Smooth muscle cell (in vitro differentiated cells): ENCODE measurements at regions not wholly inside any gene's neighbourhood (a gene's known extent, or its start where the extent isn't known, plus 50 kb on each side); places are given as distances from the start of the nearest gene placed in this dataset.

ENCODE experiments used
- DNase-seq: peaks from one replicate; lab custom pipeline; 2025; ENCODE audit not compliant: unreplicated experiment; lab: John Stamatoyannopoulos, UW
- H2AFZ ChIP-seq: fragments of 200-600 bp; sonication (generic); 2 replicates; pipeline ENCODE4 v1.6.0; 2016; ENCODE audit warnings: antibody characterized with exemption, low read depth, mild to moderate bottlenecking
- H3F3A ChIP-seq: fragments of 200-600 bp; sonication (generic); 2 replicates; pipeline ENCODE4 v1.6.0; 2017; ENCODE audit warnings: antibody characterized with exemption, low read depth
- H3K27ac ChIP-seq: fragments of 200-600 bp; sonication (generic); 2 replicates; pipeline ENCODE4 v1.5.1; 2016; ENCODE audit warnings: low read depth, mild to moderate bottlenecking
- H3K27me3 ChIP-seq: fragments of 200-600 bp; sonication (generic); 2 replicates; pipeline ENCODE4 v1.6.1; 2016; ENCODE audit warnings: low read depth, mild to moderate bottlenecking
- H3K36me3 ChIP-seq: fragments of 200-600 bp; sonication (generic); 2 replicates; pipeline ENCODE4 v1.5.1; 2016; ENCODE audit warnings: low read depth
- H3K4me1 ChIP-seq: fragments of 200-600 bp; sonication (generic); 2 replicates; pipeline ENCODE4 v1.5.1; 2016; ENCODE audit warnings: low read depth
- H3K4me2 ChIP-seq: fragments of 200-600 bp; sonication (generic); 2 replicates; pipeline ENCODE4 v1.6.0; 2016; ENCODE audit warnings: mild to moderate bottlenecking
- H3K4me3 ChIP-seq: fragments of 200-600 bp; sonication (generic); 2 replicates; pipeline ENCODE4 v1.5.1; 2016; ENCODE audit warnings: mild to moderate bottlenecking
- H3K79me2 ChIP-seq: fragments of 200-600 bp; sonication (generic); 2 replicates; pipeline ENCODE4 v1.6.0; 2016; ENCODE audit warnings: low read depth, mild to moderate bottlenecking
- H3K9ac ChIP-seq: fragments of 200-600 bp; sonication (generic); 2 replicates; pipeline ENCODE4 v1.6.0; 2016; ENCODE audit warnings: low read depth
- H3K9me3 ChIP-seq: fragments of 200-600 bp; sonication (generic); replicated peaks from 2 replicates; pipeline ENCODE4 v1.5.1; 2016; ENCODE audit warnings: low read depth
- H4K20me1 ChIP-seq: fragments of 200-600 bp; sonication (generic); 2 replicates; pipeline ENCODE4 v1.6.0; 2016; ENCODE audit warnings: low read depth
- WGBS: methylation state at CpG from one replicate; pipeline ENCODE4 v1.1.7; 2016; ENCODE audit warnings: low lambda C conversion rate; 5-methylcytosine and 5-hydroxymethylcytosine counted together
- TF ChIP-seq, protein P1 (sequence below): fragments of 200-600 bp; sonication (generic); IDR thresholded peaks from 2 replicates; pipeline ENCODE4 v1.5.1; 2017; ENCODE audit warnings: borderline replicate concordance, mild to moderate bottlenecking, antibody characterized with exemption; ENCODE audit not compliant: insufficient read depth, poor library complexity, severe bottlenecking

GRCh38 chr16:82319038-82319437 lies 149.0 kb upstream of the MPHOSPH6 start:
- Histone ChIP-seq H3K4me3 (no peak overlapping the region), H3K36me3 (no peaks in the 10 kb centered on the region), H3K9me3 (peaks cover 6% of the 10 kb centered on the region), H3K79me2 (no peaks in the 10 kb centered on the region), H3K27me3 (no peaks in the 10 kb centered on the region), H3K4me2 (no peak overlapping the region), H3F3A (no peaks in the 10 kb centered on the region), H3K9ac (no peak overlapping the region), H4K20me1 (no peaks in the 10 kb centered on the region), H2AFZ (no peak overlapping the region), H3K27ac (no peak overlapping the region), H3K4me1 (no peaks in the 10 kb centered on the region)
- no peak for DNase-seq
- 30% methylated on average over 1 of the region's 1 CpG for WGBS
- TF ChIP-seq, protein P1, sequence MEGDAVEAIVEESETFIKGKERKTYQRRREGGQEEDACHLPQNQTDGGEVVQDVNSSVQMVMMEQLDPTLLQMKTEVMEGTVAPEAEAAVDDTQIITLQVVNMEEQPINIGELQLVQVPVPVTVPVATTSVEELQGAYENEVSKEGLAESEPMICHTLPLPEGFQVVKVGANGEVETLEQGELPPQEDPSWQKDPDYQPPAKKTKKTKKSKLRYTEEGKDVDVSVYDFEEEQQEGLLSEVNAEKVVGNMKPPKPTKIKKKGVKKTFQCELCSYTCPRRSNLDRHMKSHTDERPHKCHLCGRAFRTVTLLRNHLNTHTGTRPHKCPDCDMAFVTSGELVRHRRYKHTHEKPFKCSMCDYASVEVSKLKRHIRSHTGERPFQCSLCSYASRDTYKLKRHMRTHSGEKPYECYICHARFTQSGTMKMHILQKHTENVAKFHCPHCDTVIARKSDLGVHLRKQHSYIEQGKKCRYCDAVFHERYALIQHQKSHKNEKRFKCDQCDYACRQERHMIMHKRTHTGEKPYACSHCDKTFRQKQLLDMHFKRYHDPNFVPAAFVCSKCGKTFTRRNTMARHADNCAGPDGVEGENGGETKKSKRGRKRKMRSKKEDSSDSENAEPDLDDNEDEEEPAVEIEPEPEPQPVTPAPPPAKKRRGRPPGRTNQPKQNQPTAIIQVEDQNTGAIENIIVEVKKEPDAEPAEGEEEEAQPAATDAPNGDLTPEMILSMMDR = no peak

DNA sequence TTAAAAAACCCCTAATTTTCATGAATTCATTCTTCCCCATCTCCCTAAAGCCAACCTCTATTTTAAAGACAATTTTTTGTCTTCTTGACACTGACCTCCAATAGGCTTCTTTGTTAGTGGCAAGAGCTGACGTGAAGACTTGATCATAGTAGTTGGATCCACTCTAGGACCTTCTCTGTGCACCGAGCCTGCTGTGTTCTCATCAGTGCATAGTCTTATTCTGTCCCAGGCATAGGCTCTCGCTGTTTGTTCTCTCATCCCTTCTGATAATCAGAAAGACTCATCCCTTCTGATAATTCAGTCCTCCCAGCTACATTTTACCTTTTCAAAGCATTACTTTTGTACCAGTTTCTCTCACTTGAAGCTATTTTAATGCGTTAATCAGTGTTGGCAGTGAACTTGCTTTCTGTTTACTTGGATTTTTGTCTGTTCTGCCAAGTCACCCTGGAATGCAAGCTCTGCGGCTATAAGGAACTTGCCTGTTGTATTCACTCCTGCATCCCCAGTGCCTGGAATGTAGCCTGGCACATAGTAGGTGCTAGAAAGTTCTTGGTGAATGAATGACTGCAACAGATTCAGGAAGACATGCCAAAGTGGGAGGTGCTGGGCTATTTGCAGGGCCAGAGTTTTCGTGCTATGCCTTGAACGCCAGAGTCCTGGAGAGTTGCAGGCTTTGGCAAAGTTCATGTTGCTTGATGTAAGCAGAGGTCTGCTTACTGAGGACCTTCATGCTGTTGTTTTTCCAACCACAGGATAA lies 147.6 kb upstream of the MPHOSPH6 start:
- WGBS = 85% methylated on average over 7 of the region's 7 CpGs

DNA sequence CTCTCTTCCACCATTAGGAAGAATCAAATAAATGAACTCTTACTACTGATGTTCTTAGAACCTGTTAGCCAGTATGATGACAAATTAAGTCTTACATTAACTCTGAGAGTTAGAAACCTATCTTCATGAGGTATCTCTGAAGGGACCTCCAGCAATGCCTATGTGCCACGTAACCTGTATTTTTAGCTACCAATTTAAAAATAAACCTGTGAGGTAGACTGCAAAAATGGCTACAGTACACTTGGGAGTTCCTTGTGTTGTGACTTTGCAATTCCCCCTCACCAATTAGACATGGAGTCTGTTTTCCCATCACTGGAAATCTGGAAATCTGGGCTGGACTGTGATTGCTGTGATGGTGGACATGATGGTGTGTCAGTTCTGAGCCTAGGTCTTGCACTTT lies 143.7 kb upstream of the MPHOSPH6 start:
- Histone ChIP-seq H3K36me3 (no peaks in the 10 kb centered on the region), H4K20me1 (no peaks in the 10 kb centered on the region), H3K27ac (no peak overlapping the region), H3K4me3 (no peak overlapping the region), H3K4me1 (no peaks in the 10 kb centered on the region), H3F3A (no peaks in the 10 kb centered on the region), H3K27me3 (peaks cover 3% of the 10 kb centered on the region), H3K9ac (no peak overlapping the region), H3K4me2 (no peak overlapping the region), H3K79me2 (no peaks in the 10 kb centered on the region), H3K9me3 (no peaks in the 10 kb centered on the region), H2AFZ (no peak overlapping the region)
- 95% methylated on average over 1 of the region's 1 CpG for WGBS
- TF ChIP-seq, protein P1 = no peak
- DNase-seq = no peak

More for the DNA sequence above, 147.6 kb upstream of the MPHOSPH6 start:
- Histone ChIP-seq H3K27me3 (no peaks in the 10 kb centered on the region), H4K20me1 (no peaks in the 10 kb centered on the region), H2AFZ (no peak overlapping the region), H3K4me2 (no peak overlapping the region), H3K9me3 (peaks cover 3% of the 10 kb centered on the region), H3K36me3 (no peaks in the 10 kb centered on the region), H3F3A (no peaks in the 10 kb centered on the region), H3K4me1 (no peaks in the 10 kb centered on the region), H3K79me2 (no peaks in the 10 kb centered on the region), H3K9ac (no peak overlapping the region), H3K27ac (no peak overlapping the region), H3K4me3 (no peak overlapping the region)
- no peak for DNase-seq
- TF ChIP-seq, protein P1 = no peak

DNA sequence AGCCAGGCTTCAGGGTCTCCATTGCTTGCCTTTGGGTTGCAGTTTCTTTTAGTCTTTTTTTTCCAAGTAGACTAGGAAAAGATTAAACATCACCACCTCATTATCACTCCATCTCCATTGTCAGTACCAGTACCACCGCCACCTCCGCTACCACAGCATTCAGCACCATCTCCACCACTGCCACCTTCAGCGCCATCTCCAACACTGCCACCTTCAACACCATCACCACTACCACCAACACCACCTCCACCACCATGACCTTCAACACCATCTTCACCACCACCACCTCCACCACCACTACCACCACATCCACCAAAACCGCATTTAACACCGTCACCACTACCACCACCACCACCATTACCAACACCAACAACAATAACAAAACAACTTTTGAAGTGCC lies 141.5 kb upstream of the MPHOSPH6 start:
- peaks cover 18% of the 10 kb centered on the region for H3K27me3 ChIP-seq
- no peak overlapping the region for H3K4me3 ChIP-seq
- no peaks in the 10 kb centered on the region for H3K4me1 ChIP-seq
- no peaks in the 10 kb centered on the region for H3K36me3 ChIP-seq
- no peak overlapping the region for H3K4me2 ChIP-seq
- WGBS = 92% methylated on average over 5 of the region's 5 CpGs
- TF ChIP-seq, protein P1 = no peak
- no peaks in the 10 kb centered on the region for H3F3A ChIP-seq
- H3K79me2 ChIP-seq = no peaks in the 10 kb centered on the region
- no peak overlapping the region for H2AFZ ChIP-seq
- H3K9ac ChIP-seq = no peak overlapping the region
- no peaks in the 10 kb centered on the region for H3K9me3 ChIP-seq
- H4K20me1 ChIP-seq = no peaks in the 10 kb centered on the region
- H3K27ac ChIP-seq = no peak overlapping the region
- DNase-seq = no peak
